Activated CD8-positive, alpha-beta memory T cell treated with anti-CD3 and anti-CD28 coated beads, Interleukin-2, amount 50 U/mL, for 24 hours (primary cell): ENCODE measurements at regions not wholly inside any gene's neighbourhood (a gene's known extent, or its start where the extent isn't known, plus 50 kb on each side); places are given as distances from the start of the nearest gene placed in this dataset.
A peak's percentile ranks its signal among the peaks of the same experiment; 100 is the strongest.
"Not testable (repeated sequence)": the region's sequence is repeated elsewhere in the genome, so short reads cannot be mapped to it uniquely, and the experiment has no call there.

Experiments
- DNase-seq: peaks from one replicate; pipeline ENCODE4 v3.0.0-alpha.2; 2020; ENCODE audit errors: extremely low read depth

DNA sequence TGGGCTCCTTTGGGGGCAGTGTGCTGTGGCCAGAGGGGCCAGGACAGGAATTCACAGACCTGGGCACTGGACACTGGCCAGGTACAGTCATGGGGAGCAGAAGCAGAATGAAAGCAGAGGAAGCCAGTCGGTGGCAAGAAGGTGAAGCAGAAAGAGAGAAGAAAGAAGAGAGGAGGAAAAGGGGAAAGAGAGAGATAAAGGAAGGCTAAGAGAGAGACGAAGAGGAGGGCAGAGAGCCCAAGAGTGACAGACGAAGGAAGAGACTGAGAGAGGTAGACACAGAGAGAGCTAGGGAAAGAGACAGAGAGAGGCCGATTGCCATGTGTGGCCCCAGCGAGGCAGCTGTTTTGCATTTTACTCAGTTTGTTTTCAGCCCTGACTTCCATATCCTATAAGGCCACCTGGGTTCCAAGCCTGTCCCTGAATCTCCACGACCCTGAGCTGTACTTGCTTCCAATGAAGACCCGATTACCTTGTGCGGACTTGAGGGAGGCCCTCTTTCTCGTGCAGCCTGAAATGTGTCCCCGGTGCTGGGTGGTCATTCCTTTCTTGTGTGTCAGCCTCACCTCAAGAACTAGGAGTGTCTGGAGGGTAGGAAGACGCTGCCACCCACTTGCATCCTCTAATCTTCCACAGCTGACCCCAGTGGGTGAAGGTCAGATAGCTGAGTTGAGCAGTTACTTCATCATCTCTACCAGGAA is 73.9 kb downstream of the LSM3 start:
- DNase-seq: no peak

GRCh38 chr3:14253022-14253706 is 74.5 kb downstream of the LSM3 start:
- no peak for DNase-seq

DNA sequence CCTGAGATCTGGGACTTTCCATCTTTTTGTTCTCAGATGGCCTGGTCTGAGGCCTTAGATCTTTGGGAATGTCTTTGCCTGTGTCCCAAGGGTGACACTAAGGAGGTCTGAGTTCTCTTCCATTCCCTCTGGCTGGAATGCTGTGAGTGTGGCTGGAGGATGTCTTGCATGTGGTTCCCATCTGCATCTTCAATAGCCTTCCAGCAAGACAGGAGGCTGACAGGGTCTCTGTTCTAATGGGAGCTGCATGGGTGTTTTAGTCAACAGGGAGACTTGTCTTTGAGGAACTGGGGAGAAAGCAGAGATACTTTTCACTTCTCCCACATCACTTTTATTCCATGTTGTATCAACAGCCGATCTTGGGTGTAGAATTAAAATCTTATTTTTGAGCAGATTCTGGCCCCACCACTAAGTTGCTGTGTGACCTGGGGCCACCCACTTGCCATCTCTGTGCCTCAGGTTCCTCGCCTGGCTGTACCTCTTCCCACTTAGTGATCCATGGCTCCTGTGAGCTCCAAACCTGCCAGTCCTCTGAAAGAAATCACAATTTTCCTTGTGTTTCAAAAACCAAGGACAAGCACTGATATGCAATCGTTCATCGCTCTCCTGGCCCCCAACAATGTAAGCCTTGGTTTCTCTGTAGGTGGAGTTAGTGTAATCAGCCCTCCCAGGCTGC is 75.2 kb downstream of the LSM3 start:
- no peak for DNase-seq

DNA sequence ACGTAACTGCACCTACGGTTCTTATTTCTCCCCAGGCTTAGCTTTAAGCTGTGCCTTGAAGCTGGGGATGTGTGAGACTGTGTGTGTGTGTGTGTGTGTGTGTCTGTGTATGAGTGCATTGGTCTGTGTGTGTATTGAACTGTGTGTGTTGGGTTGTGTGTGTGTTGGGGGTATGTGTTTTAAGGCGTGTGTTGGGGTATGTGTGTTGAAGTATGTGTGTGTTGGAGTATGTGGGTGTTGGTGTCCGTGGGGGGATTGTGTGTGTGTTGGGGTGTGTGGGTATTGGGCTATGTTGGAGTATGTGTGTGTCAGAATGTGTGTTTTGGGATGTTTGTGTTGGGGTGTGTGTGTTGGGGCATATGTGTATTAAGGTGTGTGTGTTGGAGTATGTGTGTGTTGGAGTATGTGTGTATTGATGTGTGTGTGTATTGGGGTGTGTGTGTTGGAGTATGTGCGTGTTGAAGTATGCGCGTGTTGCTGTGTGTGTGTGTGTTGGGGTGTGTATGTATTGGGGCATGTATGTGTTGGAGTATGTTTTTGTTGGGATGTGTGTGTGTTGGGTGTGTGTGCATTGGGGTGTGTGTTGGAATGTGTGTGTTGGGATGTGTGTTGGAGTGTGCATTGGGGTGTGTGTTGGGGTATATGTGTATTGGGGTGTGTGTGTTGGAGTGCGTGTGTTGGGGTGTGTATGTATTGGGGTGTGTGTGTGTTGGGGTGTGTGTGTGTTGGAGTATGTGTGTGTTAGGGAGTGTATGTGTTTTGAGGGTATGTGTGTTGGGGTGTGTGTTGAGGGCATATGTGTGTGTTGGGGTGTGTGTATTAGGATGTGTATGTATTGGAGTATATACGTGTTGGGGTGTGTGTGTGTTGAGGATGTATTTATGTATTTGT is 76.4 kb downstream of the LSM3 start:
- DNase-seq: no peak

GRCh38 chr3:14256046-14256445 is 77.4 kb downstream of the LSM3 start:
- no peak for DNase-seq

DNA sequence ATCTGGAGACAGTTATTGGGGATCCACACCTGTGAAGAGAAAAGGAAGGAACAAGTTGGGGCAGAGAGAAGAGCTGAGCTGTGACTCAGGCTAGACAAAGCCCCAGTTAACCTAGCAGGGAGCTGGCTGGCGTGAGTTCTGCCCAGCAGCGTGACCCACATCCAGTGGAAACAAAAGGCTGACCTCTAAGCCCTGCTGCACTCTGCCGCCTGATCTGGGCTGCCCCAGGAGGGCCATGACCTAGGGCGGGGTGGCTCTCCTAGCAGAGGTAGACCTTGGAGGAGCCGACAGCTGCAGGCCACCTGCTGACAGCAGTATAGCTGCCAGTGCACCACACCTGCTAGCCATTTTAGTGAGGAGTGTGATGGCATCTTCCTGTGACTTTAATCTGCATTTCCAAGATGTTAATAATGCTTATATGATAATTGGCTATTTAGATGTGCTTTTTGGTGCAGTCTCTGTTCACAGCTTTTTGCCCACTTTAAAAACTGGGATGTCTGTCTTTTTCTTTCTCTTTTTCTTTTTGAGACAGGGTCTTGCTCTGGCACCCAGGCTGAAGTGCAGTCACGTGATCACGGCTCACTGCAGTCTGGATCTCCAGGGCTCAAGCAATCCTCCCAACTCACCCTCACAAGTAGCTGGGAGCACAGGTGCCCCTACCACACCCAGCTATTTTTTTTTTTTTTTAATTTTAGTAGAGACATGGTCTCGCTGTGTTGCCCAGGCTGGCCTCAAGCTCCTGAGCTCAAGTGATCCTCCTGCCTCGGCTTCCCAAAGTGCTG is 78.1 kb downstream of the LSM3 start:
- DNase-seq: no peak

- DNase-seq: no peak
Measured at GRCh38 chr3:14258906-14259904, 80.6 kb downstream of the LSM3 start.

GRCh38 chr3:14260463-14260862 is 81.8 kb downstream of the LSM3 start:
- DNase-seq: no peak

- peak; percentile 38 for DNase-seq
Measured at GRCh38 chr3:14261229-14261628, 82.6 kb downstream of the LSM3 start.

DNA sequence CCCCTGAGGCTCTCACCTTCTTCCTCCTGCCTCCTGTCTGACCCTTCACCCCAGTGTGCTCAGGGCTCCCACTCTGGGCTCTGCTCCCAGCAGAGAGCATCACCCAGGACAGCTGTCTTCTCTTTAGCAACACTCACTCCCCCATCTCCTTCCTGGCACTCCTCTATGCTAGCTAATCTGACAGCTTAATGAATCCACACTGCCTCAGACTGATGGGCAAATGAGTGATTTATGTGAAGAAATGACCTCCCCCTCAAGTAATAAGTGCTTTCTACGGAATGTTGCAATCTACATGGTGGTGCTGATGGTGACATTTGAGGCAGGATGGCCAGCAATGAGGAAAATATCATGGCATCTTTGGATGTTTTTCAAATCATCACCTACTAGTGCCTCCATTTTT is 83.6 kb downstream of the LSM3 start:
- no peak for DNase-seq

DNA sequence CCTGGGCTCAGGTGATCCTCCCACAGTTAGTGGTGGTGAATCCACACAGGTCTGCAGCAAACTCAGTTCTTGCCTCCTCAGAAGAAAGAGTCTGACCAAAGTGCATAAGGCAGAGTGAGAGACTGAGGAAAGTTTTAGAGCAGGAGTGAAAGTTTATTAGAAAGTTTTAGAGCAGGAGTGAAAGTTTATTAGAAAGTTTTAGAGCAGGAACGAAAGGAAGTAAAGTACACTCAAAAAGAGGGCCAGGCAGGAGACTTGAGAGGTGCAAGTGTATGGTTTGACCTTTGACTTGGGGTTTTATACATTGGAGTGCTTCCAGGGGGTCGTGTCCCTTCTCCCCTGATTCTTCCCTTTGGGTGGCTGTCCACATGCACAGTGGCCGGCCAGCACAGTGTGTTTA is 84.2 kb downstream of the LSM3 start:
- DNase-seq: no peak

GRCh38 chr3:14263317-14264005 is 84.8 kb downstream of the LSM3 start:
- DNase-seq: no peak

- DNase-seq: no peak
Measured at GRCh38 chr3:14265246-14265962, 86.8 kb downstream of the LSM3 start.

- DNase-seq: no peak
Measured at GRCh38 chr3:14266361-14266760, 87.7 kb downstream of the LSM3 start.

- no peak for DNase-seq
Measured at GRCh38 chr3:14267976-14268375, 89.4 kb downstream of the LSM3 start.

DNA sequence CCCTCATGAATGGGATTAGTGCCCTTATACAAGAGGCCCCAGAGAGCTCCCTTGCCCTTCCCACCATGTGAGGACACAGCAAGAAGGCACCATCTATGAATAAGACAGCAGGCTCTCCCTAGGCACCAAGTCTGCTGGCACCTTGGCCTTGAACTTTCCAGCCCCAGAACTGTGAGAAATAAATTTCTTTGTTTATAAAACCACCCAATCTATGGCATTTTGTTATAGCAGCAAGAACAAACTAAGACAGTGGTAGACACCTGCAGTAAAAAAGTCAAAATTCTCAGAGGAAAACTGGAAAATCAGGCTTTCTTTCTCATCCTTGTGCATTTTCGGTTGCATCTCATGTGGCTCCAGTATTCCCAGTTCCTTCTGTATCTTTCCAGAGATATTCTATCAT is 90.3 kb downstream of the LSM3 start:
- DNase-seq: no peak

- not testable (repeated sequence) for DNase-seq
Measured at GRCh38 chr3:14272041-14272958, 93.7 kb downstream of the LSM3 start.
